ENCODE measurements at regions not wholly inside any gene's neighbourhood (a gene's known extent, or its start where the extent isn't known, plus 50 kb on each side); places are given as distances from the start of the nearest gene placed in this dataset.
"Not testable (repeated sequence)": the region's sequence is repeated elsewhere in the genome, so short reads cannot be mapped to it uniquely, and the experiment has no call there.

GRCh38 chr7:112584290-112584689 is 103.5 kb downstream of the LSMEM1 start:
- H3K4me3 Mint-ChIP-seq, result no peak overlapping the region
- H3K9me3 Mint-ChIP-seq, result peaks cover 8% of the 10 kb centered on the region
- peaks cover 3% of the 10 kb centered on the region for H3K27me3 Mint-ChIP-seq (ENCODE audit: low read depth)
- TF ChIP-seq, protein P1, sequence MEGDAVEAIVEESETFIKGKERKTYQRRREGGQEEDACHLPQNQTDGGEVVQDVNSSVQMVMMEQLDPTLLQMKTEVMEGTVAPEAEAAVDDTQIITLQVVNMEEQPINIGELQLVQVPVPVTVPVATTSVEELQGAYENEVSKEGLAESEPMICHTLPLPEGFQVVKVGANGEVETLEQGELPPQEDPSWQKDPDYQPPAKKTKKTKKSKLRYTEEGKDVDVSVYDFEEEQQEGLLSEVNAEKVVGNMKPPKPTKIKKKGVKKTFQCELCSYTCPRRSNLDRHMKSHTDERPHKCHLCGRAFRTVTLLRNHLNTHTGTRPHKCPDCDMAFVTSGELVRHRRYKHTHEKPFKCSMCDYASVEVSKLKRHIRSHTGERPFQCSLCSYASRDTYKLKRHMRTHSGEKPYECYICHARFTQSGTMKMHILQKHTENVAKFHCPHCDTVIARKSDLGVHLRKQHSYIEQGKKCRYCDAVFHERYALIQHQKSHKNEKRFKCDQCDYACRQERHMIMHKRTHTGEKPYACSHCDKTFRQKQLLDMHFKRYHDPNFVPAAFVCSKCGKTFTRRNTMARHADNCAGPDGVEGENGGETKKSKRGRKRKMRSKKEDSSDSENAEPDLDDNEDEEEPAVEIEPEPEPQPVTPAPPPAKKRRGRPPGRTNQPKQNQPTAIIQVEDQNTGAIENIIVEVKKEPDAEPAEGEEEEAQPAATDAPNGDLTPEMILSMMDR (IDR thresholded peaks at IDR 0.05; ENCODE audit: unreplicated experiment in 3 of 3), result no peak
- peaks cover 8% of the 10 kb centered on the region for H3K4me1 Mint-ChIP-seq
- no peaks in the 10 kb centered on the region for H3K36me3 Mint-ChIP-seq (ENCODE audit: low read depth)
- H3K27ac Mint-ChIP-seq, result no peak overlapping the region

- TF ChIP-seq, protein P1 (IDR thresholded peaks at IDR 0.05; ENCODE audit: unreplicated experiment in 3 of 3), result no peak
- Mint-ChIP-seq H3K9me3 (peaks cover 14% of the 10 kb centered on the region), H3K4me3 (no peak overlapping the region), H3K36me3 (ENCODE audit: low read depth) (no peaks in the 10 kb centered on the region), H3K27me3 (ENCODE audit: low read depth) (peaks cover 3% of the 10 kb centered on the region), H3K4me1 (no peaks in the 10 kb centered on the region), H3K27ac (no peak overlapping the region)
Observed at GRCh38 chr7:112587504-112587903, 106.7 kb downstream of the LSMEM1 start.

DNA sequence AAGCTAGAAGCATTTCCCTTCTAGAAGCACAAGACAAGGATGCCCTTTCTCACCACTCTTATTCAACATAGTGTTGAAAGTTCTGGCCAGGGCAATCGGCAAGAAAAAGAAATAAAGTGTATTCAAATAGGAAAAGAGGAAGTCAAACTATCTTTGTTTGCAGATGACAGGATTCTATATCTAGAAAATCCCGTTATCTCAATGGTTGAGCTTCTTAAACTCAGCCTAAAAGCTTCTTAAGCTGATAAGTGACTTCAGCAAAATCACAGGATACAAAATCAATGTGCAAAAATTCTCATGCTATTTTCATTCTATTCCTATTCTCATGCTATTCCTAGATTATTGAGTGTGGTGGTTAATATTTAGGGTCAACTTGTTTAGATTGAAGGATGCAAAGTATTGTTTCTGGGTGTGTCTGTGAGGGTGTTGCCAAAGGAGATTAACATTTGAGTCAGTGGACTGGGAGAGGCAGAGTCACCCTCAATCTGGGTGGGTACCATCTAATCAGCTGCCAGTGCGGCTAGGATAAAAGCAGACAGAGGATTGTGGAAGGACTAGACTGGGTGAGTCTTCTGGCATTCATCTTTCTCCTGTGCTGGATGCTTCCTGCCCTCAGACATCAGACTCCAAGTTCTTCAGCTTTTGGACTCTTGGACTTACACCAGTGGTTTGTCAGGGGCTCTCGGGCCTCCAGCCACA is 111.9 kb downstream of the LSMEM1 start:
- not testable (repeated sequence) for H3K27me3 Mint-ChIP-seq (ENCODE audit: low read depth); H3K27ac Mint-ChIP-seq; H3K4me3 Mint-ChIP-seq; H3K36me3 Mint-ChIP-seq (ENCODE audit: low read depth)
- Mint-ChIP-seq H3K4me1 (peaks cover 28% of the 10 kb centered on the region), H3K9me3 (peaks cover 14% of the 10 kb centered on the region)

DNA sequence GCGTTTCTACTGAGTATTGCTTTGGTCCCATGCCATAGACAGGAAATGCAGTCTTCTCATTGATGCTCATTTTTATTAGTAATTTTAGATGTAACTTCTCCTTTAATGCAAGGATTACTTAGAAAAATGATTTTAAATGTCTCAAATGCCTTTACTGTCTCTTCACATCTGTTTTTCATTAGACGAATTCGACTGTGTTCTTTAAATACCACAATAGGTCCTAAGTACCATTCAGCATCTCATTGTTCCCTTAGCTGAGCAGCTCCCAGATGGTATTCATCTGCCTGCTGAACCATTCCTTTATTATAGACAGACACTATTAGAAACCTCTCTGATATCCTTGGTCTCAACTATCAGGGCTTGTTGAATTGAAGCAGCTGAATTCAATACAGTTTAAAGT is 113.6 kb downstream of the LSMEM1 start:
- Mint-ChIP-seq H3K4me3 (no peak overlapping the region), H3K27me3 (ENCODE audit: low read depth) (no peaks in the 10 kb centered on the region), H3K4me1 (peaks cover 28% of the 10 kb centered on the region), H3K9me3 (peaks cover 5% of the 10 kb centered on the region), H3K36me3 (ENCODE audit: low read depth) (no peaks in the 10 kb centered on the region), H3K27ac (peak overlapping the region in 1 of 3 experiments; percentile 26)
- TF ChIP-seq, protein P1 (IDR thresholded peaks at IDR 0.05; ENCODE audit: unreplicated experiment in 3 of 3), result no peak

DNA sequence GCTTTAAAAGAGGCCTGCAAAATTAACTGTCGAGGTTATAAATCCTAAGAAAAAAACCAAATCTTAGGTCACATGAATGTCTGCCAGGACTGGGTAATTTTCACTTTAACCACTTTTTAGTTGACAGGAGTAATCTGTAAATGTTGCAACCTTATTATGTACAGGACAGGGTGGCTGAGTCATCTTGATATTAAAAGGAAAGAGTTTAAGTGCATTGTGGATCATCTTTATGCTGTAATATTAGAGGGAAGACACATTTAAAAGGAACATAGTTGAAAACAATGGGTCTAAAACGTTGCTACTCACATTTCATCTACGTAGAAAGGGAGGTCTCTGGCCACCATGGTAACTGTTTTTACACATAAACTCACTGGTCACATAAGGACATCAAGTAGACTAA is 115.5 kb downstream of the LSMEM1 start:
- Mint-ChIP-seq H3K9me3 (peaks cover 13% of the 10 kb centered on the region), H3K4me1 (peaks cover 28% of the 10 kb centered on the region), H3K27ac (peak overlapping the region; percentile 43 to 62 (median 56)), H3K4me3 (peak overlapping the region in 1 of 3 experiments; percentile 1), H3K27me3 (ENCODE audit: low read depth) (no peaks in the 10 kb centered on the region), H3K36me3 (ENCODE audit: low read depth) (no peaks in the 10 kb centered on the region)
- TF ChIP-seq, protein P1 (IDR thresholded peaks at IDR 0.05; ENCODE audit: unreplicated experiment in 3 of 3), result no peak

- no peak overlapping the region for H3K4me3 Mint-ChIP-seq
- H3K4me1 Mint-ChIP-seq, result peaks cover 28% of the 10 kb centered on the region
- H3K36me3 Mint-ChIP-seq (ENCODE audit: low read depth), result no peaks in the 10 kb centered on the region
- TF ChIP-seq, protein P1 (IDR thresholded peaks at IDR 0.05; ENCODE audit: unreplicated experiment in 3 of 3), result no peak
- H3K27ac Mint-ChIP-seq, result peak overlapping the region in 1 of 3 experiments; percentile 11
- peaks cover 13% of the 10 kb centered on the region for H3K9me3 Mint-ChIP-seq
- H3K27me3 Mint-ChIP-seq (ENCODE audit: low read depth), result no peaks in the 10 kb centered on the region
Observed at GRCh38 chr7:112596981-112597380, 116.2 kb downstream of the LSMEM1 start.
